Astrocyte of the hippocampus (primary cell): ENCODE measurements at regions not wholly inside any gene's neighbourhood (a gene's known extent, or its start where the extent isn't known, plus 50 kb on each side); places are given as distances from the start of the nearest gene placed in this dataset.

Source experiments
- DNase-seq: peaks from one replicate; pipeline ENCODE4 v3.0.0; 2011; ENCODE audit warnings: low read depth, low spot score

DNA sequence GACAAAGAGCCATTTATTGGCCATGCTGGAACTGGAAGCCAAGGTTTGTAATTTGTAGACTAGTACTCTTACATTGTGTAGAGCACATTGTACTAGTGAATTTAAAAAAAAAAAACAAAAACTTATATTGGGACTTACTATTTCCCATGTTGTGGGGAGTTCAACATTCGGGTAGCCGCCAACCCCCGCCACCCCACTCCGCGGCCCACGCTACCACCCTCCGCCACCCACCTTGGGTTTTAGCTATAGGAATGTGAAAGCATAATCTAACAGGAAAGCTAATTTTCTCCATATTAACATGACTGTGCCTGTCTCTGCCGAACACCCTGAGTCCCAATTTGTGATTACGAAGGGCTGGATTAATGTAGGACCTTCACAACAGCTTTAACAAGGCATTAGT lies 275.8 kb downstream of the FIGN start:
- no peak for DNase-seq

DNA sequence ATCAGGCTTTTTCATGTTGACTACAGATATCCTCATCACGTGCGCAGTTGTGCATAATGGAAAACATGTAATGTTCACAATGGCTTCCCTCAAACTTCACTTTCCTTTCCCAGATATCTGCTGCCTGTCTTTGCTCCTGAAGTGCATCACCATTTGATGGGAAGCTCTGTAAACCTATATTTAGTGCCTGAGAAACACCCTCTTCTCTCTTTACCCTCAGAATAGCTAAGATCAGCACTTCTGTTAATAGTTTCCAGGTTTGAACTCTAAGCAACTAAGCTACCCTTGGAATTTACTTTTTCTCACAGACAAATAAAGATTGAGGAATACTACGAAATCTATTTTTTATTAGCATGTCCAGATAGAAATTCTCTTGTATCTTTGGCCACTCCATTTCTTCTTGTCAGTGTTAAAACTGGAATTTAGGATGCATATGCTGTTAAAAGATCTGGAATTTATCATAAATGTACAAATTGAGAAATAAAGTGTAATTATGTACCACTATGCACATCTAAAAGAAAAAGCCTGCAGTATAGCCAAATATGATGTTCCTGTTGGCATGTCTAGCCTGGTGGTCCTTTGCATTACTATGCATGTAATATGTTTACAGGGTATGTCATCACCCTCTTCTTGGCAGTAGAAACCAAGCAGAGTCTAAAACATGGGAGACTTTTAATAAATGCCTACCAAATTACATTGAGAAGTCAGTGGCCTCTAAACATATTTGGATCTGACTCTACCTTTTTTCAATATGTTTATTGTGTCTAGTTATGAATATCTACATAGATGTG lies 278.7 kb downstream of the FIGN start:
- no peak for DNase-seq

DNA sequence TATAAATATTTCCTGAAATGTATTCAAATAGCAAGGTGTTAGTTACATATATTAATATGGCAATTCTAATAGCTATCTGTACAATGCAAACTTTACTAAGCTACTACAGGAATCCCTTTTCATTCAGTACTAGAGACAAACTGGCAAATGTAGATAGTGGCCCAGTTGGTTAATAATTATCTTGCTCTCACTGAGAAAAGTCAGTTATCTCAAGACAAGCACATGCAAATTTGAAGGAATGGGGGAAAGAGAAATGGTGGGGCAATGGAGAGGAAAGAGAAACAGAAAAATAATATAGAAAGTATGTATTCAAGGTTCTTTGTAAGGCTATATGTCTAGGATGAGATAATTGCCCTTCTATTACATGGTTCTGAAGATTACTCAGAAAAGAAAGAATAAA lies 280.0 kb downstream of the FIGN start:
- DNase-seq: no peak

DNA sequence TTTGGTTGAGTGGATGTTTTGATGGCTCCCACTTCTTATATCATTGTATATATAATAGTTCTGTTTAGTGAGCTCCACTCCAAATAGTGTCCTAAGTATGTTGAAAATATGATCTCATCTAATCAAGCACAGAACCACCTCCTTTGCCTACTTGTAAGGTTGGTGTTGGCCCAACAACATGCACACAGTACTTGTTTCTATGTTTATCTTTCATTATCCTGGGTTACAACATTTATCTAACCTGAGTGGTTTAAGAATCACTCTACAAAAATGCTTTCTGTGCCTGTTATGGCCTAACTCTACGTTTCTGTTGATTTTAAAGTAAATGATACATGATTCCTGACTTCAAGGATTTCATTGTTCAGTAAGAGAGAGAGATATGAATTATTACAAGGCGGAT lies 281.9 kb downstream of the FIGN start:
- DNase-seq: no peak

DNA sequence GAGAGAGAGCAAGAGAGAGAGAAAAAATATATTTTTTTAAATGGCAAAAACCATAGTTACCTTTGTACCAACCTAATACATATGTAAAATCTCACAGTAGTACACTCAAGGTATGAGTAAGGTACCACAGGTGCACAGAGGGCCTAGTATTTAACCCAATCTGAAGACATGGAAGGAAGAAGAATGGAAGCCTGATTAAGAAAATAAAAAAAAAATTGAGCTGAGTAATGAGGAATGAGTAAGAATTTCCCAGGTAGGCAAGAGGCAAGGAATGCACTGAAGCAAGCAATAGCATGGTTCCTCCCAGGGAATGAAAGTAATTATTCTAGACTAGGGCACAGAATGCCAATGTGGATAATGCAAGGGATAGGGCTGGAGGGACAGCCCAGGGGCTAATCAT lies 294.2 kb downstream of the FIGN start:
- DNase-seq: peak; percentile 2

DNA sequence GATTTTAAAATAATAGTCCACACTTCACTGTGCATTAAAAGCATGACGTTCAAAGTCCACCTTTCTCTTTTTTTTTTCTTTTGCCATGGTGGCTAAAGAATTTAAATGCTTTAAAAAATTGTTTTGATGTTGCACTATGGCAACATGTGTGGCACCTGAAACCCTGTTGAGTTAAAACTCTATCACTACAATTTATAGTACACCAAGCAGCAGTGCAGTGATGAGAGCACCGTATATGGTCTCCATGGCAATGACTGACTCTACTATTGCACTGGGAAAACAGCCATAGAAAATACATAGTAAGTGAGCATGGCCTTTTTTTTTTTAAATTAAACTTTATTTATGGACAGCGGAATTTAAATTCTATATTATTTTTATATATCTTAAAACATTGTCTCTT lies 298.8 kb downstream of the FIGN start:
- DNase-seq: no peak

DNA sequence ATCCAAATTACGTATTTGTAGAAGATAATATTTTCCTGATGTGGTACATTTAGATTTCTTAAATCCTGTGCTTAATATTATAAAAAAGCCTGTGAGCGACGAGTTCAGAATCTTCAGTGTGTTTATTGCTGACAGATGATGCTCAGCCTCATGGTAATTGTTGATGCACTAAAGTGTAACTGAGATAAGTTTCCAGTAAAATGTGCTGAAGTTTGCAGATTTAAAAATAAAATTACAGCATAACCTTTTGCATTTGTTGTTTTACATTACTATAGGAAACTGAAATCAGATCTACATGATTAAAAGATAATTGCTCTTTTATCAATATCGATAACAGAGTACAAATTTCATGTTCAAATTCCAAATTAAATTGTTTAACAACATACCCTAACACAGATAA lies 307.6 kb downstream of the FIGN start:
- DNase-seq: no peak

DNA sequence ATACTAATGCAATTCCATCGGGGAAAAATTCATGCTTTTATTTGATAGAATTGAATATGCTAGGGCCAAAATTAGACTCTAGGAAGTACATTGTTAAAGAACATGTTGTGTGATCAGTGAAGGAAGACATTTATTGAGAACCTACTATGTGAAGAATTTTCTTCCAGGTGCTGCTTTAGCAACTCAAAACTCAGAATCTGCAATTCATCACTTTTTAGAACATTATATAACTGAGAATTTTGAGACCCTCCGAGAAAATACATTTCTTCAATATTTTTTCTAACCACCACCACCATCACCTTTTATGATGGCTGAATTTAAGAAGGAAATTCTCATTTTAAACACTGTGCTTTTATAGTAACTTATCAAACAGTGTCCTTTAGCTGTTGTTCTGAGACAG lies 315.2 kb downstream of the FIGN start:
- DNase-seq: no peak

DNA sequence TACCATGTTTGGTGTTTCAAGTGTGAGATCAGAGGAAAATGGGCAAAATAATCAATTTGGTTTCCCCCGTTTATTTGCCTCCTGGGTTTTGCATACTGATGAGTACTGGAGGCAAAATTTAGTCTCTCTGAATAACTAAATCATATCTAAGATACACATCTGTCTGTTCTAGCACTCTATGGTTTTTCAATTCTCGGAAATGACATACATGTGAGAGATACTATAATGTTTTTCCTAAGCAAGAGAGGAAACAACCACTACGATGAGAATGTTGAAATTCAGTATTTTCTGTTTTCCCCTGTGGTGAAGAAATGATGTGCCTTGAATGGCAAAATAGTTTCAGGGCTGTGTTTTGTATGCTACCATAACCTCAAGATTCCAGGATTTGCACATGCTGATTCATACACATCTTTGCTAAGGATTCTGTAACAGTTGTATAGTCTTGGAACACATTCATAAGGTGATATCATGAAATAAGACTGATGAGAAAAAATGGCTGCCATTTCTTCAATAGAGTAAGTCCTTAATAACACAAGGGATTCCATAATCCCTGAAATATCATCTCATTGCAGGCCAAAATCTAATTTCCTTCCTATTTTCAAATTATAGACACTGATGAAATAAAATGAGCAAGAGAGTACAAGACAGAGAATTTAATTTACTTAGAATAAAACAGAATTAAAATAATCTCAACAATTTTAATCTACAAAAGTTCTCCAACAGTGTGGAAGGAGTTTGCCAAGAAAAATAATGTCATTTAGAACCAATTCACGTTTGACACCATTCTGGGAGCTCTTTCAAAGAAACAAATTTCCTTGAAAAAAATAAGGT lies 316.6 kb downstream of the FIGN start:
- peak; percentile 26 for DNase-seq

DNA sequence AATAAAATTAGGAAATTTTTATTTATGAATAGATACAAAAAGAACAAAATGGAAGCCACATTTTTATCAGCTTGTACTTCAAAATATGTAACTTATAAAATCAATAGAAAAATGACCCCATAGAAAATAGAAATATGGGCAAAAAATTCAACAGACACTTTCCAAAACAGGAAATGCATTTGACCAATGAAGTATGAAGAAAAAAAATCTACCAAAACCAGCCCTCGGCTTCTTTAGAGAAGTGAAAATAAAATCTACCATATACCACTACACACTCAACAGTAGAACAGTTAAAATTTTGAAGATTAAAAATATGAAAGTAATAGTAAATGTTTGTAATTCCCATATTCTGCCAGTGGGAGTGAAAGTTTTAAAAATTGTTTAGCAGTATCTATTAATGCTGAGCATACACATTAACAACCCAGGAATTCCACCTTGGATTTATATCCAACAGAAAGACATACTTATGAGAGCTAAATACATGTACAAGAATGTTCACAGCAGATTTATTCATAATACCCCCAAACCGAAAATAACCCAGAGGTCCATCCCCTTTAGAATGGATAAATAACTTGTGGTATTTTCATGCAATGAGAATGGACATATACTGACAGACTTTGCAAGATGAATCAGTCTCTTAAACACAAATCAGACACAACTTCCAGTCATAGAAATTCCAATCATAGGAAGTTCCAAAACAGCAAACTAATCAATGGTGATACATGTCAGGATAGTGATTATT lies 318.0 kb downstream of the FIGN start:
- DNase-seq: no peak

DNA sequence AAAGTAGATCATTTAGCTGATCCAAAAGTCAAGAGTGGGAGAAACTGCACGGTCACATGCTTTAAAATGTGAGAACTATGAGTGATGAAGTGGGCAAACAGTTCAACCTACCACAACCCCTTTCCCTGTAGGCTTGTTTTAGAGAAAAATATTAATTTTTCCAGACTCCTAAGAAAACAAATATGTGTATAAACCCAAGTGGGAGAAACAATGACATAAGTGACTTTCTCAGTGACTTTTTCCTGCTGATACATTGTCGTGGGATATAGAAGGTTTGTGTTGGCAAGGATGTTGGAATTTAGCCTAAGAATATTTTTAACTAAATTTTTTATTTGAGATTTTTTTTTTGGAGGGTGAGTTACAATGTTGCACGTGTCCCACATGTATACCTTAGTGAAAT lies 321.7 kb downstream of the FIGN start:
- DNase-seq: no peak

DNA sequence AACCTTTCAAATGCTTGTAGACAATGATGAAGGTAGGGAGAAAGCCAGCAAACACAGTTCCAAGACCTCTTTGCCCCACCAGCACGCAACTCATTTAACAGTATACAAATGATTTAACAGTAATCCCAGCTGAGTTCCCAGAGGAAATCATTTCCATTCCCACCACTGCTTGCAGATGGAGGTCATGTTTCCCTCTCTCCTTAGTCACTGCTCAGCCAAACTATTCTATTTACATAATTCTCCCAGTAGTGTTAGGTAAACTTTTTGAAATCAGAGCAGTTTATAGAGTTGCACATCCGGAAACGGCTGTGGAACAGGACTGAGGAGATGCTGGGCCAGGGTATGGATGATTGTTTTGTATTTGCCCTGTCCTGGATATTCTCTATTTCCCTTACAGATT lies 328.5 kb downstream of the FIGN start:
- no peak for DNase-seq

DNA sequence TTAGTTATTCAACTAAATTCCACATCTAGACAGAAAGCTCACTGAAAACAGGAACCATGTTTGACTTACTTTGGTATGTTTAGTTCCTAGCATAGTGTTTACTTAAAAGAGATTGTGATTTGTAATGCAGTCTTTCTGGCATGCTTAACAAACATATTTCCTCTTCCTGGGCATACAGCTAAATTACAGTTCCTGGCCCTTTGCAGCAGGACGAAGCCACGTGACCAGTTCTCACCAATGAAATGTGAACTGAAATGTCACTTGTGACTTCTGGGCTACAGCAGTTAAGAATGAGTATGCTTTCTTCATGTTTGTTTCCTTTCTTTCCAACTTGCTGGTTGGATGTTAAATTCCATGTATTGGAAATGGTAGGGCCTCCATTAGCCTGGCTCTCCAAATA lies 330.5 kb downstream of the FIGN start:
- DNase-seq: no peak

DNA sequence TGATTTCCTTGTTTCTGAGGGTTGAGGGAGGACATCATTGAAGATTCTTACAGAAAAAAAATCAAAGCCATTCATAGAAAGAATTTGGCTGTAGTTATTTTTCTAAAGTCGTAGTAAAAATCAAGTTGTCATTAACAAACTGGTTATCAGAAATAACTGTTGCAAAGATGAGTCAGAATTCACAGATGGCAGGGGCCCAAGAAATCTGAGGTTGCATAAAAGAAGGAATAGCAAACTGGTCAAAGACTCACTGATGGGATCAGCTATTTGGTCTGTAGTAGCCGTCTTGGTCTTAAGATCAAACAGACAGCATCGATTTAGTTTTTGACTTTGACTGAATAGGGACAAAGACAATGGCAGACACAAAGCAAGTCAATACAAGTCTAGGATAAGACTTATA lies 334.3 kb downstream of the FIGN start:
- peak; percentile 81 for DNase-seq

DNA sequence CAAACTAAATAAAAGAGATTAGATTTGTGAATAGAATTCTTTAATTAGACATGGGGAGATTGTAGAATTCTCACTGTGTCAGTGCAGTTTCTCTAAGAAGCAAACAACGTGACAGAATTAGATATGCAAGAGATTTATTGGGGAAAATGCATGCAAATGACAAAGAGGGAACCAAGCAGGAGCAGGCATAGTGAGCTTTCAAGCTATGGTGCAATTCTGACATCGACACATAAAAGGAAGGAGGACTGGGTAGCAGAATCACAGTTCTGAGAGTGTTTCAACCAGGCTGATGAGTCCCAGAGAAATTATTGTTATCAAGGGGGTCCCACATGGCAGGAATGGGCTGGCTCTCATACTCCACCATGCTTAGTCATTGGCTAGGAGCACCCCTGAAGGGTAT lies 338.4 kb downstream of the FIGN start:
- DNase-seq: no peak

DNA sequence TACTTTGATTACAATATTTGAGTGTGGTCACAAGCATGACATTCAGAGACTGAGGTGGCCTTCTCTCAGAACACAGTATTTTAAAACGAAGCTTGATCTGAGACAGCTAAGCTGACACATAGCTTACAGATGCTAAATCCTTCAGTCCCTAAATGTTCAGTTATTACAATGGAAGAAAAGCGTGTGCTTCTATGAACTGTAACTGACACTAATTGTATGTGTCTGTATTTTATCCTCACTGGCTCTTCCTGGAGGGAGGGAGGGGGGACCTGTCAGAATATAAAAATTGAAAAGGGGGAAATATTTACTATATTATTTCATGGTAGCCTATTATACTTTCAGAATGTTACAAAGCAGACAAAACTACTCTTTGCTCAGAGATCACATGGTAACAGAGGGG lies 340.2 kb downstream of the FIGN start:
- DNase-seq: no peak

DNA sequence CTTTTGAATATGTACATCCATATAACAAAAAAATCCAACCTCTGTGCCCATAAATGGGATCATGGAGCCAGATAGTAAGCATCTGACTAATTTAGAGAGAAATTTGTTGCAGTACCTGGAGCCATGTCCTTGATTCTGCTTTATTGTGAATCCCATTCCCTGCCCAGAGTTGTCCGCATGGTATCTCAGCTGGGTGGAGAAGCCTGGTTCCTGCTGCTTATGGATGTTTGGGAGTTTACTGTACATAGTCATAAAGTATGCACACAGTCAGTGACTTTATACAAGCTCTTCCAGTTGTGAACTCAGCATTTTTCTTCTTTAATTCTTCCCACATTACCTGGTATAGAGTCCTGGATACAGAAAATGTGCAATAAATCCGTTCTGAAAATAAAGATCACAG lies 346.0 kb downstream of the FIGN start:
- DNase-seq: no peak

DNA sequence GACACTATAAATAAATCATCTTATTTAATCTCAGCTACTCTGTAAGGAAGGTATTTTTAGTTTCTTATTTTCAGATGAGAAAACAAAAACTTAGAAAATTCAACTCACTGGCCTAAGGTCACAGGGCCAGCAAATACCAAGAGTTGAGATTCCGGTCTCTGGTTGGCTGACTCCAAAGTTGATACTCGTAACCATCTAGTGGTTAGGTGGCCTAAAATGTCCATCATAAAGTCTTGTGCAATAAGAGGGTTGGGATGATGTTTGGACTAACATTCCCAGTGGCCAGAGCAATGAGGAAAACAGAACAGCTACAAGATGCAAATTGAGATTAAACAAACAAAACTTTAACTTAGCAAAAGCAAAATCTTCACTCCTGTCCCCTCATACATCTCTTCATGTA lies 360.3 kb downstream of the FIGN start:
- DNase-seq: no peak

DNA sequence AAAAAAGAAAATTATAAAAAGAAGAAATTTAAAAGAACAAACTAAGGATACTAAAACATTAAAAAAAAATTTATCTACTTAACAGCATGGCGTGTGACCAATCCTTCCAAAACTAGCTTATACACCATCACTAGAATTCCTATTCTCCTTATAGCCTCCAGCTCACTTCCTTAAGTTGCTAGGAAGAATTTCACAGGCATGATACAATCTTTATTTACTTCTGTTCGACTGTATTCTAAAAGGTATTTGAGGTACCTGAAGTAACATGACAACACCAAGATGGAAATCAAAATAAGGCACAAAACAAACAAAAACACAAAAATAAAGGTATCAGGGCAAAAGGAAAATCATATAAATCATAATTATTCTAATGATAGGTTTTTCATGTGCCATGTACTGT lies 360.7 kb downstream of the FIGN start:
- DNase-seq: no peak

DNA sequence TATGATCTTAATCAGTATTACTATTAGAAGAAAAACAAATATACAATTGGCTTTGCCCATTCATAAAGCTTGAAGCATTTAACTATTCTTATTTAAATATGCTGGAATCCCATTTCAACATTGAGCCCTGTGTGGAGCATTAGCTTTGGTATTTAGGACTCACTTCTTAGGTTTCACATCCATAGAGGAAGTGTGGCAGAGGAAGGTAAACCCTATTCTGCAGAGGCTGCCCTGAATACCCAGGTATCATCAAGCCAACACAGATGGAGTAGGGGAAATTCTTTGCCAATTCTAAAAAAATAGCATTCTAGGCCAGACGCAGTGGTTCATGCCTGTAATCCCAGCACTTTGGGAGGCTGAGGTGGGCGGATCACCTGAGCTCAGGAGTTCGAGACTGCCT lies 361.5 kb downstream of the FIGN start:
- DNase-seq: no peak

DNA sequence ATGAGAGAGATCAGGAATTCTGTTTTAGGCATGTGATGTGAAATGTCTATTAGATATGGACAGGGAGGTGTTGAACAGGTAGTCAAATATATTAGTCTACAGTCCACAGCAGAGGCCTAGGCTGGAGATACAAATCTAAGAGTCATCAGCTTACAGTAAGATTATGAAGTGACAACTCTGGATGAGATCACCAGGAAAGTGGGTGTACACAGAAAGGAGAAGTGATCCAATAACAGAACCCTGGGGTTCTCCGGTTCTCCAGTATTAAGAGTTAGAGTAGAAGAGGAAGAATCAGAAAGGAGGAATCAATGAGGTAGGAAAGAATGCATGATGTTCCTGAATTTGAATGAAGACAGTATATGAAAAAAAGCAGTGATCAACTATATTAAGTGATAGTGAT lies 362.3 kb downstream of the FIGN start:
- DNase-seq: no peak

DNA sequence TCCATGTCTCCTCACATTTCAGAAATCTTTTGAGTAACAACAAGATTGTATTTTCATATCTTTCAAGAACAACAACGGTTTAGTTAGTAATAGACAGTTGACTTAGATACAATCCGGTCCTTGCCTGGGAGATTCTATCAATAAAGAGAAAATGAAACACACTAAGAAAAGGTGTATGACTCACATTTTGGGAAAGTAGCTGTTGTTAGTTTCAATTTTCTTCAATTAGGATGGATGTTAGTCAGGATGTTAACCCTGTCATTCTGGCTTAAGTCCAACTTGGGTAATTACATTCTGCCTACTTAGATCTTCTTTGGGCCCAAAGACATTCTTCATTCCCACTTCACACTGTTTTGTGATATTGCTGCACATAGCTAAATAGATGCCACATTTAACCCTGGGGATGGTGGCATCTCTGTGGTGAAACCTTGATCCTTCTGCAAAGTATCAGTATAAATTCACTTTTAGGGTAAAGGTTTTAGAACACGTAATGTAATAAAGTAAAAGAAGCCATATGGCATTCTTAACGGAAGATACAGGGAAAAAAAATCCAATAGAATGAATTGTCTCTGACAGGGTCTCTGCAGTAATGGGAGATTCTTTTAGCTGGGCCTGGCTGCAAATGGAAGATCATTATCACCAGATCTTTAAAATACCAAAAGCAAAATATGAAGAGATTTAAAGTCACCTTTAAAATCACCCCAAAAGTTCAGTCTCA lies 365.5 kb downstream of the FIGN start:
- peak; percentile 21 for DNase-seq
